CD8-positive, alpha-beta memory T cell (primary cell): ENCODE measurements at regions not wholly inside any gene's neighbourhood (a gene's known extent, or its start where the extent isn't known, plus 50 kb on each side); places are given as distances from the start of the nearest gene placed in this dataset.

Experiments used
- CTCF ChIA-PET: fragments of 350-600 bp; sonication (Branson Sonifier 250); formaldehyde crosslinking; loops from one replicate; lab custom pipeline; 2021; ENCODE audit warnings: antibody characterized with exemption; lab: Charles Lee
- POLR2A ChIA-PET: fragments of 350-600 bp; sonication (Branson Sonifier 250); formaldehyde crosslinking; loops from one replicate; lab custom pipeline; 2021; ENCODE audit warnings: antibody characterized with exemption; lab: Charles Lee
- DNase-seq, 5 donors: peaks; one replicate each; pipeline versions ENCODE4 v3.0.0 to v3.0.0-alpha.2; 2020 to 2022; ENCODE audit warnings: mixed read lengths in 1 of 5
- H3K27ac ChIP-seq: one replicate; pipeline ENCODE4 v1.7.0; 2013; ENCODE audit warnings: low read depth, mild to moderate bottlenecking, low read length, moderate library complexity
- H3K27me3 ChIP-seq: 2 replicates; pipeline ENCODE4 v1.7.0; 2013; ENCODE audit warnings: low read length, mild to moderate bottlenecking; ENCODE audit not compliant: insufficient read depth, poor library complexity, severe bottlenecking
- H3K36me3 ChIP-seq: 2 replicates; pipeline ENCODE4 v1.7.0; 2013; ENCODE audit warnings: mild to moderate bottlenecking, low read length, moderate library complexity; ENCODE audit not compliant: insufficient read depth
- H3K4me1 ChIP-seq: 2 replicates; pipeline ENCODE4 v1.7.0; 2013; ENCODE audit warnings: mild to moderate bottlenecking, low read length, moderate library complexity; ENCODE audit not compliant: insufficient read depth
- H3K4me3 ChIP-seq: 2 replicates; pipeline ENCODE4 v1.7.0; 2013; ENCODE audit warnings: mild to moderate bottlenecking, low read length
- H3K9me3 ChIP-seq: 2 replicates; pipeline ENCODE4 v1.7.0; 2013; ENCODE audit warnings: mild to moderate bottlenecking, low read length
- H3K27ac Mint-ChIP-seq, 8 donors: one replicate each; pipeline ENCODE4 v1.8.0; 2020 to 2021; ENCODE audit warnings: mixed read lengths in 8 of 8, mild to moderate bottlenecking in 6 of 8, inconsistent platforms in 3 of 8, moderate library complexity in 3 of 8
- H3K27me3 Mint-ChIP-seq, 2 donors: one replicate each; pipeline ENCODE4 v1.8.0; 2020 to 2021; ENCODE audit warnings: mixed read lengths in 2 of 2, mild to moderate bottlenecking in 1 of 2, moderate library complexity in 1 of 2
- H3K36me3 Mint-ChIP-seq, 3 donors: one replicate each; pipeline ENCODE4 v1.8.0; 2020 to 2021; ENCODE audit warnings: mixed read lengths in 3 of 3, inconsistent platforms in 1 of 3, mild to moderate bottlenecking in 1 of 3
- H3K4me1 Mint-ChIP-seq, 3 donors: one replicate each; pipeline ENCODE4 v1.8.0; 2020 to 2021; ENCODE audit warnings: mixed read lengths in 3 of 3, inconsistent platforms in 1 of 3, mild to moderate bottlenecking in 1 of 3
- H3K4me3 Mint-ChIP-seq, 7 donors: one replicate each; pipeline ENCODE4 v1.8.0; 2020 to 2021; ENCODE audit warnings: mixed read lengths in 7 of 7, mild to moderate bottlenecking in 6 of 7, moderate library complexity in 4 of 7, inconsistent platforms in 2 of 7
- H3K9me3 Mint-ChIP-seq, 5 donors: one replicate each; pipeline ENCODE4 v1.8.0; 2020 to 2022; ENCODE audit warnings: mixed read lengths in 5 of 5, mild to moderate bottlenecking in 3 of 5, moderate library complexity in 2 of 5, inconsistent platforms in 1 of 5

DNA sequence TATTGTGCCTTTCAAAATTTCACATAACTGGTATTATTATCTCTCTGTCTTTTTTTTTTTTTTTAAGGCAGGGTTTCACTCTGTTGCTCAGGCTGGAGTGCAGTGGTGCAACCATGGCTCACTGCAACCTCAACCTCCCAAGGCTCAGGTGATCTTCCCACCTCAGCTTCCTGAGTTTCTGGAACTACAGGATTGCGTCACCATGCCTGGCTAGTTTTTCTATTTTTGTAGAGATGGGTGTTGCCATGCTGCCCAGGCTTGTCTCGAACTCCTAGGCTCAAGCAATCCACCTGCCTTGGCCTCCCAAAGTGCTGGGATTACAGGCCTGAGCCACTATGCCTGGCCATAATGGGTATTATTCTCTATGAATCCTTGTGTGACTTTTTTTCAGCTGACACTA is 402.3 kb upstream of the SMARCA2 start:
- no peak for DNase-seq
- Mint-ChIP-seq H3K4me3 (no peak overlapping the region), H3K9me3 (peaks cover 0 to 4% (median 2%) of the 10 kb centered on the region in 5 donors), H3K4me1 (no peaks in the 10 kb centered on the region), H3K27me3 (peaks cover 2 to 6% of the 10 kb centered on the region in 2 donors), H3K27ac (no peak overlapping the region), H3K36me3 (no peaks in the 10 kb centered on the region)
- Histone ChIP-seq H3K9me3 (no peaks in the 10 kb centered on the region), H3K4me3 (no peak overlapping the region), H3K27ac (no peak overlapping the region), H3K27me3 (no peaks in the 10 kb centered on the region), H3K36me3 (no peaks in the 10 kb centered on the region), H3K4me1 (no peaks in the 10 kb centered on the region)
- POLR2A ChIA-PET = no interaction called here
- CTCF ChIA-PET = no interaction called here

DNA sequence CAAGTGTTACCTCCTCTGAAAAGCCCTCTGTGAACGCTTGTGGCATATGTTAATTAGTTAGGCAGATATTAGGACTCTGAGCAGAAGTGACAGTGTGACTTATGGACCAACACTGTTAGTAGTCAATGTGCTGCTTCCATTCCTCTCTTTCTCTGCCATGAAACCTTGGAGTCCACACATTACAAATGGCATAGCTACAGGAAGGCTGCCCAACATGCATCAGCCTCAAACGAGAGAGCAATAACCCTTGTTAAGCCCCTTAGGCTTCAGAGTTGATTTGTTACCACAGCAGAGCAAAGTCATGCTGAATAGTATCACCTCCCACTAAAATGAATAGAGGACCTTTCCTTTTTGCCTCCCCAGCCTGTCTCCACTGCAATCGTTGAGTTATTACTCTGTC is 397.7 kb upstream of the SMARCA2 start:
- H3K9me3 Mint-ChIP-seq = peaks cover 0 to 6% (median 4%) of the 10 kb centered on the region in 5 donors
- Histone ChIP-seq H3K36me3 (no peaks in the 10 kb centered on the region), H3K27ac (no peak overlapping the region), H3K4me3 (no peak overlapping the region), H3K27me3 (no peaks in the 10 kb centered on the region), H3K9me3 (no peaks in the 10 kb centered on the region), H3K4me1 (no peaks in the 10 kb centered on the region)
- H3K4me1 Mint-ChIP-seq = no peaks in the 10 kb centered on the region
- DNase-seq = no peak
- H3K4me3 Mint-ChIP-seq = no peak overlapping the region
- ChIA-PET CTCF (no interaction called here), POLR2A (no interaction called here)
- no peaks in the 10 kb centered on the region for H3K36me3 Mint-ChIP-seq
- peaks cover 0 to 16% of the 10 kb centered on the region in 2 donors for H3K27me3 Mint-ChIP-seq
- H3K27ac Mint-ChIP-seq = no peak overlapping the region

DNA sequence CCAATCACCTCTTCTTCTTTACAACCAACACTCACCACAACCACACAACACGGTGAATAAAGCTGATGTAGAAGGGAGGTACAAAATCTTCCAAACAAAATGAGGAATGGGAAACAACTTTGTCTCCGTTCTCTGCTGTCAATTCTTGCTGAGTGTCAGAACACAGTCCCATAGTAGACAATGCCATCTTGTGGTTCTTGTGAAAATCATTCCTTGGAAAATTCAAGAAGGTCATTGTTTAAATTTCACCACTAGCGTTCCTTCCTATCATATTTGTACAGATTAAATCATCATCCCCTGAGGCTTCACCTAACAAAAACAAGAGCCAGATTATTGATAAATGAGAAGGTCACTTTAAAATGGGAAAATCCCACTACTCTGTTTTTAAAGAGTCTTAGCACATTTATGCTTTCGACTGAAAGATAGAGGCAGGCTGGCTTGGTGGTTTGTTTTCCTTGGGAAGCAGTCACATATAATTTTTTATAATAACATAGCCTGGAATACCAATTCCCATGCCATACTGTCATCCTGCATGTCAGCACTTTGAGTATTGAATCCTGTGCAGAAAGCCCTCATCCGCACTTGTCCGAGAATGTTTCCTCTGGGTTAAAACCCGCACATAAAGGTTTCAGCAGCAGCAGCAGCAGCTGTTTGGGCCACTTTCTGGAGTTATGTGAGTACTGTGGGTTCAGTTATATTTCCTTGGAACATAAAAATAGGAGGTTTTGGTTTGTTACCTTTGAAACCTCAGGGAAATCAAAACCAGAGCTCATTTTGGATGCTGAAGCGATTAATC is 395.0 kb upstream of the SMARCA2 start:
- no peak overlapping the region for H3K4me3 Mint-ChIP-seq
- H3K4me3 ChIP-seq = no peak overlapping the region
- DNase-seq = no peak
- no peak overlapping the region for H3K27ac Mint-ChIP-seq
- H3K9me3 Mint-ChIP-seq = peaks cover 0 to 4% (median 4%) of the 10 kb centered on the region in 5 donors
- no peaks in the 10 kb centered on the region for H3K36me3 ChIP-seq
- no peaks in the 10 kb centered on the region for H3K36me3 Mint-ChIP-seq
- no peak overlapping the region for H3K27ac ChIP-seq
- no peaks in the 10 kb centered on the region for H3K4me1 ChIP-seq
- no peaks in the 10 kb centered on the region for H3K27me3 ChIP-seq
- ChIA-PET CTCF (no interaction called here), POLR2A (no interaction called here)
- H3K4me1 Mint-ChIP-seq = no peaks in the 10 kb centered on the region
- H3K9me3 ChIP-seq = no peaks in the 10 kb centered on the region
- peaks cover 0 to 16% of the 10 kb centered on the region in 2 donors for H3K27me3 Mint-ChIP-seq

DNA sequence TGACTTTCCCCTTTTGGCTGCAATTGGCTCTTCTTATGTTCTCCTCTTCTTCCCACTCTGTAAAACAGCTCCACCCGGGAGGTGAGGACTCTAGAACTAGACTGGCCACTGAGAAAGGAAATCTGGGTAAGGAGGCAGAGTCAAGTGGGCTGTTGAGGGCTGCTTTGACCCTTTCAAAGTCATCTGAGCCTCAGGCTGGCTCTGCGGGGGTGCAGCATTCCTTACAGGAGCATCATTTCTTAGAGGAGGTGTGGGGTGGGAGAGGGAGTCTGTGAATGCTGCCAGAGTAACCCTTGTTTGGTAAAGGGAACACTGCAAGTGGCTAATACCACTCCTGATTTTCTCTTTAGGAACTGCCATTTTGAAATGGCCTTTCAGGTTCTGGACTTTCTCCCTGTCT is 377.7 kb upstream of the SMARCA2 start:
- peaks cover 0 to 8% (median 1%) of the 10 kb centered on the region in 5 donors for H3K9me3 Mint-ChIP-seq
- Histone ChIP-seq H3K27ac (no peak overlapping the region), H3K4me1 (no peaks in the 10 kb centered on the region), H3K9me3 (no peaks in the 10 kb centered on the region), H3K27me3 (no peaks in the 10 kb centered on the region), H3K4me3 (no peak overlapping the region), H3K36me3 (no peaks in the 10 kb centered on the region)
- no peaks in the 10 kb centered on the region for H3K27me3 Mint-ChIP-seq
- CTCF ChIA-PET = no interaction called here
- no peaks in the 10 kb centered on the region for H3K4me1 Mint-ChIP-seq
- DNase-seq = no peak
- POLR2A ChIA-PET = no interaction called here
- H3K36me3 Mint-ChIP-seq = no peaks in the 10 kb centered on the region
- no peak overlapping the region for H3K4me3 Mint-ChIP-seq
- H3K27ac Mint-ChIP-seq = no peak overlapping the region

DNA sequence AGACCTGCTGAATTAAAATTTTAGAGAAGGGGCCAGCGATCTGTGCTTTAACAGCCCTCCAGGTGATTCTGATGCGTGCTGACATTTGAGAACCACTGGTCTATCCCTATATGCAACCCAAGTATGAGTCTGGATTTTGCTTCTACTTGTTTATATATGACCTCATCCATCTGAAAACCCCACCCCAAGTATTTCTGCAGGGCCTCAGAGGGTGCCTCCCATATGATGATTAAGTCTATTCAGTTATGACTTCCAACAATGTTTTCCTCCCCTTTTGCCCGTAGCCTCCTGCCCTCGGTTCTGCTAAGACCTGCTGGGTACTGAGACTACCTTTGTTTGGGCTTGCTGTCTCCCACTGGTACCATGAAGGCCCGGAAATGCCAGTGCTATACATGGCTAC is 376.0 kb upstream of the SMARCA2 start:
- H3K36me3 Mint-ChIP-seq = no peaks in the 10 kb centered on the region

DNA sequence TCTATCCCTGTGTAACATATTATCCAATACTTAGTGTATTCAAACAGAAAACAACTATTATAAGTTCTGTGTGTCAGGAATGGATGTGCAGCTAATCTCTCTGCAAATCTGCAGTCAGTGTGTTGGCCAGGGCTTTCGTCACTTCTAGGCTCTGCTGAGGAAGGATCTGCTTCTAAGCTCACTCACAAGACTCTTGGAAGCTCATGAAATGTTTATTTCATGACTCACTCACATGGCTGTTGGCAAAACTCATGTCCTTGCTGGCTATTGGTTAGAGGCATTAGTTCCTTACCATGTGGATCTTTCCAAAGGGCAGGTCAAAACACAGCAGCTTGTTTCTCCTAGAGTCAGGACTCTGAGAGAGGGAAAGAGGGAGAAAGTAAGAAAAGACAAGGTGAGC is 367.4 kb upstream of the SMARCA2 start:
- Mint-ChIP-seq H3K4me3 (no peak overlapping the region), H3K9me3 (peaks cover 0 to 2% (median 0%) of the 10 kb centered on the region in 5 donors), H3K27ac (no peak overlapping the region), H3K36me3 (no peaks in the 10 kb centered on the region), H3K27me3 (peaks cover 5 to 32% of the 10 kb centered on the region in 2 donors), H3K4me1 (no peaks in the 10 kb centered on the region)
- ChIA-PET CTCF (no interaction called here), POLR2A (no interaction called here)
- H3K4me1 ChIP-seq = no peaks in the 10 kb centered on the region
- no peak overlapping the region for H3K27ac ChIP-seq
- H3K9me3 ChIP-seq = no peaks in the 10 kb centered on the region
- no peaks in the 10 kb centered on the region for H3K27me3 ChIP-seq
- no peak overlapping the region for H3K4me3 ChIP-seq
- no peaks in the 10 kb centered on the region for H3K36me3 ChIP-seq
- no peak for DNase-seq

More for the DNA sequence above, 376.0 kb upstream of the SMARCA2 start:
- Histone ChIP-seq H3K36me3 (no peaks in the 10 kb centered on the region), H3K4me3 (no peak overlapping the region), H3K27ac (no peak overlapping the region), H3K4me1 (no peaks in the 10 kb centered on the region), H3K9me3 (no peaks in the 10 kb centered on the region), H3K27me3 (no peaks in the 10 kb centered on the region)
- CTCF ChIA-PET = no interaction called here
- POLR2A ChIA-PET = no interaction called here
- H3K27me3 Mint-ChIP-seq = no peaks in the 10 kb centered on the region
- H3K4me1 Mint-ChIP-seq = no peaks in the 10 kb centered on the region
- DNase-seq = no peak
- peaks cover 0 to 8% (median 2%) of the 10 kb centered on the region in 5 donors for H3K9me3 Mint-ChIP-seq
- no peak overlapping the region for H3K27ac Mint-ChIP-seq
- no peak overlapping the region for H3K4me3 Mint-ChIP-seq

DNA sequence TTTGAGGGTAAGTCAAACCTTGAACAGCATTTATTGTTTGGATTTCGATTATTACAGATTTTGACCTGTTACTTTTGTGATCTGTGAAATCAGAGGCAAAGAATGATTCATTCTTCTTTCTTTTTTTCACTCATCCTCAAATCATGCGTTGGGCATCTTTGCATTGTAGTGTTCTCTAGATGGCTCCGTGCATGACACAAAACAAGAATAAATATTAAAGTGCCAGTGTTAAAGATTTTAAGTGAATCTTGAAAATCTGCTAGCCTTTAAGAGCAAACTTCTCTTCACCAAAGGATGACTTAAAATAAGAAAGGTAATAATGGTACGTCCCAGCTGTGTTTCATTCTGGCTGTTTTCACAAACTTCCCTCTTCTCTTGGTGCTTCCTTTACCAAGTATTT is 361.9 kb upstream of the SMARCA2 start:
- POLR2A ChIA-PET = no interaction called here
- Histone ChIP-seq H3K4me1 (no peaks in the 10 kb centered on the region), H3K27ac (no peak overlapping the region), H3K9me3 (no peaks in the 10 kb centered on the region), H3K4me3 (no peak overlapping the region), H3K36me3 (no peaks in the 10 kb centered on the region), H3K27me3 (no peaks in the 10 kb centered on the region)
- peaks cover 4 to 43% of the 10 kb centered on the region in 2 donors for H3K27me3 Mint-ChIP-seq
- CTCF ChIA-PET = no interaction called here
- peaks cover 0 to 3% (median 0%) of the 10 kb centered on the region in 5 donors for H3K9me3 Mint-ChIP-seq
- no peak overlapping the region for H3K27ac Mint-ChIP-seq
- no peak overlapping the region for H3K4me3 Mint-ChIP-seq
- H3K4me1 Mint-ChIP-seq = peaks cover 0 to 4% (median 0%) of the 10 kb centered on the region in 3 donors
- no peak for DNase-seq
- H3K36me3 Mint-ChIP-seq = peaks cover 0 to 2% (median 0%) of the 10 kb centered on the region in 3 donors

DNA sequence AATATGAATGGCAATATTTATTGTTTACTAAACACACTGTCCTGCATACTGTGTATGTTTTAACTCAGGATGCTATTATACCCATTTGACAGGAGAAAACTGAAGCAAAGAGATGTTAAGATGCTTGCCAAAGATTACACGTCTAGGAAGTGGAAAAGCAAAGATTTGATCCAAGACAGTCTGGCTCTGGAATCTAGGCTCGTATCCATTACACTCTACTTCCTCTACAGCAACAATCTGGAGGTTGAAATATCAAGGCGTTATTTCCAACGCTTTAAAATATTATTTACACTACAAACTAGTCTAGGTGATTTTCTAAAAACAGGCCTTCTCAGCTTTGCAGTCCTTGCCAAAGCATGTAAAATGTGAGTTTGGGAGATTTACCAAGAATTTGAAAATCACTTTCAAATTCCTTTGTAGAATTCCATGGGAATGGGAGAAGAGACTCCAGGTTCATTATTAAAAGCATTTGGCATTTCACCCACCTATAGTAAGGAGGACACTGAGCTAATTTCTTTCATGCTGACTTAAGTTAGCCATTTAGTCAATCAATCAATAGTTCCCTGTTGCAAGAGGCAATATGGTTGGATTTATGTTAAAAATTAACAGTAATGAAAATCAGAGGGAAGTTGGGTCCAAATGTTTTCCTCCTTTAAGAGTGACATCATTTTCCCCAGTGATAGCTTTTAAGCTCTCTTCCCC is 356.3 kb upstream of the SMARCA2 start:
- Mint-ChIP-seq H3K4me1 (no peaks in the 10 kb centered on the region), H3K27me3 (peaks cover 4 to 31% of the 10 kb centered on the region in 2 donors), H3K27ac (no peak overlapping the region), H3K4me3 (no peak overlapping the region), H3K9me3 (peaks cover 0 to 3% (median 0%) of the 10 kb centered on the region in 5 donors), H3K36me3 (peaks cover 0 to 2% (median 0%) of the 10 kb centered on the region in 3 donors)
- ChIA-PET POLR2A (no interaction called here), CTCF (no interaction called here)
- Histone ChIP-seq H3K4me1 (no peaks in the 10 kb centered on the region), H3K4me3 (no peak overlapping the region), H3K27ac (no peak overlapping the region), H3K27me3 (no peaks in the 10 kb centered on the region), H3K36me3 (no peaks in the 10 kb centered on the region), H3K9me3 (no peaks in the 10 kb centered on the region)
- DNase-seq = no peak
